SU-DHL-6 (cell line): ENCODE measurements at regions not wholly inside any gene's neighbourhood (a gene's known extent, or its start where the extent isn't known, plus 50 kb on each side); places are given as distances from the start of the nearest gene placed in this dataset.

Experiments
- CTCF ChIP-seq: fragments of 200-600 bp; sonication (generic); IDR thresholded peaks from one replicate; pipeline ENCODE4 v1.5.1; 2017; ENCODE audit warnings: antibody characterized with exemption, mild to moderate bottlenecking, low read length, moderate library complexity; ENCODE audit not compliant: insufficient read depth, poor library complexity, severe bottlenecking
- EZH2phosphoT487 ChIP-seq: fragments of 200-600 bp; sonication (generic), shearing (Covaris generic); conservative IDR thresholded peaks from 2 replicates; pipeline ENCODE4 v1.6.1; 2018; ENCODE audit warnings: mild to moderate bottlenecking, antibody characterized with exemption, low read length, moderate library complexity, mixed read lengths

GRCh38 chr4:86544310-86544966, 49.7 kb upstream of the PTPN13 start:
- TF ChIP-seq CTCF (no peak), EZH2phosphoT487 (no peak)
